HG03066 (cell line): ENCODE measurements at regions not wholly inside any gene's neighbourhood (a gene's known extent, or its start where the extent isn't known, plus 50 kb on each side); places are given as distances from the start of the nearest gene placed in this dataset.

Experiments used
- ATAC-seq: cut with Tn5 transposase; IDR thresholded peaks from one replicate; pipeline ENCODE4 v1.9.1; 2021; ENCODE audit warnings: low read depth; ENCODE audit not compliant: unreplicated experiment

DNA sequence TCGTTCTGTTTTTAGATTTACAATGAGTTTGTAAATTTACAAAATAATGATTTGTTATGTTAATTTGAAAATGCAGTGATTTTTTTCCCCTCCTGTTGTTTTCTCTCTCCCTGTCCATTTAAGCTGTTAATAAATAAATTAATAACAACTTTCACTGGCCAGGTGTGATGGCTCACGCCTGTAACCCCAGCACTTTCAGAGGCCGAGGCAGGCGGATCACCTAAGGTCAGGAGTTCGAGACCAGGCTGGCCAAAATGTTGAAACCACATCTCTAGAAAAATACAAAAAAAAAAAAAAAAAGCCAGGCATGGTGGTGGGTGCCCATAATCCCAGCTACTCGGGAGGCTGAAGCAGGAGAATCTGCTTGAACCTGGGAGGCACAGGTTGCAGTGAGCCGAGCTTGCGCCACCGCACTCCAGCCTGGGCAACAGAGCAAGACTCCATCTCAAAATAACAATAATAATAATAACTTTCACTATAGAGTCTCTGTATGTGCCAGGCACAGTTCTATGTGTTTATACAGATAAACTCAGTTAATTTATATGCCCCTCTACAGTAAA is 229.2 kb upstream of the ARGLU1 start:
- no peak for ATAC-seq

- no peak for ATAC-seq
Measured at GRCh38 chr13:106796280-106797047, 228.5 kb upstream of the ARGLU1 start.

DNA sequence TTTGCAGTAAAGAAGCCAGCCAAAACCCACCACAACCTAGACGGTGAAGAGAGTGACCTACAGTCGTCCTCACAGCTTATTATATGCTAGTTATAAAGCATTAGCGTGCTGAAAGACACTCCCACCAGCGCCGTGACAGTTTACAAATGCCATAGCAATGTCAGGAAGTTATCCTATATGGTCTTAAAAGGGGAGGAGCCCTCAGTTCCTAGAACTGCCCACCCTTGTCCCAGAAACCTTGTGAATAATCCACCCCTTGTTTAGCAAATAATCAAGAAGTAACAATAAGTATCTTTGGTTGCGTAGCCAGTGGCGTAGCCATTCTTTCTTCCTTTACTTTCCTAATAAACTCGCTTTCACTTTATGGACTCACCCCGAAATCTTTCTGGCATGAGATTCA is 227.9 kb upstream of the ARGLU1 start:
- no peak for ATAC-seq

DNA sequence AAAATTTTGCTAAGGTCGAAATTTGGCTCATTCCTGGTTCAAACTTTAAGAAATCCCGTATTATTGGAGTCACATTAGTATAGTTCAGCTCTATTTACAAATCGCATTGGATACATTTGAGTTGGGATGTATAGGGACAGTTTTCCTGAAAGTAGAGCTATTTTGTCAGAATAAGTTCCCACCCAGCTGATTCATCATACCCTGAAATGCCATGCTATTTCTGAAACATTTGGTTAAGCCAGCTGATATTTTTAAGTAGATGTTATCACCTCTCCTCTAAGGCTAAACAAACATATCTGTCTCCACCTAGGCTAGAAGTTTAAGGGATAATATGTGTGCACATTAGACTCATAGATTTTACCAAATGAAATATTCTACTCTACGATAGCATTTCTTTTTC is 226.2 kb upstream of the ARGLU1 start:
- no peak for ATAC-seq

DNA sequence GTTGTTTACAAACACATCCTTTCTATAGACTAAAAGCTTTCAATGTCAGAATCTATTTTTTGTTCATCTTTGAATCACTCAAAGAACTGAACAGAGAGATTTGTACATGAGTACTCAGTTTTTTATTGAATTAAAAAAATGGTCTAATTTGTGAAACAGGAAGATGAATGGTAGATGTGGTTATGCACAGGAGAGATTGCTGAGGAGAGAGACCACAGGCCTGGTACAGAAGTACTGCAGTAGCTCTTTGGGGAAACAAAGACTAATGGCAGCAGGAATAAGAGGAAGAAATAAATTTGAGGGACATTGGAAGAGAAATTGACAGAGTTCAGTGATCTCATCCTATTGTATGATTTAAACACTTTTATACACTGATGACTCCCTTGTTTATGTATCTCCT is 222.0 kb upstream of the ARGLU1 start:
- ATAC-seq = no peak

DNA sequence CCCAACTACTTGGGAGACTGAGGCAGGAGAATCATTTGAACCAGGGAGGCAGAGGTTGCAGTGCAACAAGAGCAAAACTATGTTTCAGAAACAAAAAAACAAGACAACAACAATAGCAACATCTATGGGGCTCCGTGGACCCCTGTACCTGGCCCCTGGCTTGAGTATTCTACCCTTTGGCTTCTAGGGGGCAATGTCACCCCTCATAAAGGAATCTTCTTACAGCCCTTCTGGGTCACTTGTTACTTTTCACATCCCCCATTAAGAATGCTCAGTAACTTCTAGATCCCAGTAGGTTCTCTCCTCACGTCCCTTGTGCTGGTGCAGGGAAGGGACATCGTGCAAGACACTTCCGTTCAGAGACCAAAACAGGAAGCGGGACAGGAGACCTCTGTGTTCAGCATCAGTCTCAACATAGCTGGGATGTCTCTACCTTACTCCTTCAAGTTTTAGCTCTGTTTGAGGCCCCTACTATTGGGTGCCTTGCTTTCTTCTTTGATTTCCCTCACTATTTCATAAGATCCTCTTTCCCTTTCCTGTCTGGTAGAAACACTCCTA is 218.1 kb upstream of the ARGLU1 start:
- no peak for ATAC-seq

DNA sequence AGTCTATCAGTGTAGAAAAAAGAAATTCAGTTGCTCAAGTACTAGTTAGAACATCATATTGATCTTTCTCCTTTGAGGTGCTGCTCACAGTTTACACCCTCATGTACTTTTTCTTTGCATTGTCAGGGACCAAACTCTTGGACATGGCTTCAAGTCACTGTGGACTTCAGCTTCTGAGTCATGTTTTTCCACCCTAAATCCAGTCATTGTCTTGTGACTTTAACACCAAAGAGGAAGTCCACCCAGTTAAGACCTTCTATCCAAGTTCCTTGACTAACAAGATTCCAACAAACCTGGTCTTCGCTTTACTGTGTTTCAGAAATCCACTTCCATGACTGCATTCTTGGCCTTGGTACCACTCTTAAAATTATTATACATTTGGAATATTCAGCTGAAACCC is 206.7 kb upstream of the ARGLU1 start:
- no peak for ATAC-seq

DNA sequence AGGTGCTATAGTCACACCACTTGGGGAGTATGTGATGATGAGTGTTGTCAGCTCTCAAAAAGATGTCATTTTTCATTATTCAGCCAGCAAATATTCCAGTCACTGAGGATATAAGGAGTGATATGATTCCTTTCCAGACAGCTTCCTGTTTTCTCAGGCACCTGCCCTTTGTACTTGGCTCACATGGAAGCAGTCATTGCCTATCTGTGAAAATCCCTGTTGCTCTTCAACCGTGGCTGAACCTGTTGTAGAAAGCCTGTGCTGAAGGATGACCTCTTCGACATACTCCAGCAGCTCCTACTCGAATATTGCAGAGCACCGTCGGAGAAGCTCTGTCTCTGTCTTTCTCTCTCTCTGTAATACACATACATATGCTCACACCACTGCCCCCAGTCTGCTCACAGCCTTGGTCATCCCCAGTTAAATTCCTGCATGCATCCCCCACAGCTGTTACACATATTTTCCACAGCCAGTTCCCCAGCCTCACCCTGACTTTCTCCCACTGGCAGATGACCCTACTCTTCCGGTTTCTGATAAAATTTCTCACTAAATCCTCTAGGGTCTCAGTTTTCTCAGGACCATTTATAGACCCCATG is 204.2 kb upstream of the ARGLU1 start:
- ATAC-seq = no peak

GRCh38 chr13:106768991-106769390 is 201.1 kb upstream of the ARGLU1 start:
- ATAC-seq = no peak

GRCh38 chr13:106762708-106763107 is 194.8 kb upstream of the ARGLU1 start:
- ATAC-seq = no peak

DNA sequence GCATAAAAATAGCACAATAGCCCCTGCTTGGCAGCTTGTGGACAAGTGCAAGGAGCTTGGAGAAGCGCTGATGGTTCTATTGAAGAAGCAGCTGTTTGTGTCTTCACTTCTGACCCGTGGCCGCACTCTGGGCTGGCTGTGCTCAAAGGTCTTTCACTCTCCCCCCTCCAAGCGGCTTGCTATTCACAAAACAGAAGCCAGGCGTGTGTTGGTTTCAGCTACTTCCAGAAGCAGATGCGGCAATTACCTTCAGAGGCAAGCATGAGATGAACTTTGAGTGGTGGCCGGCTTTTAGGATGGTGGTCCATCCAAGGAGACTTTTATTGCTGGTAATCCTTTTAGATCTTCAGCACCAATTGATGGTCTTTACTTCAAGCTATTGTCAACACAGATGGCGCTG is 188.5 kb upstream of the ARGLU1 start:
- no peak for ATAC-seq

GRCh38 chr13:106755542-106755941 is 187.6 kb upstream of the ARGLU1 start:
- ATAC-seq = no peak

GRCh38 chr13:106753251-106753650 is 185.3 kb upstream of the ARGLU1 start:
- no peak for ATAC-seq

GRCh38 chr13:106752584-106753170 is 184.7 kb upstream of the ARGLU1 start:
- ATAC-seq = no peak

DNA sequence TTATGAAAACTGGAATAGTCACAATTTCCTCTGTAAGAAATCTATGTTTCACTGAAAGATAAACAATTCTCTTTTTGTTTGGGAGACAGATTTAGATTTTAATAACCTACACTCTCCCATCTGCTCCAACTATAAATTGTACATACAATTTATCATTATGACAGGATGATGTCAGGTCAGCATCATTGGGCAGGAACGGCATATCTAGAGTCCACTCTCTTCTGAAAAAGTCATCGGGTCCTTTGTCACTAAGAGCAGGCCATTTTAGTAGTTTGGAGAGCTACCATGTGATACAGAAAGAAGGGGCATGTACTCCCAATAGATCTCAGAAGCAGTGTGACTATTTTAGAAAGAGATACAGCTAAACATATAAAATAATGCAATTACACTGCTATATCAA is 180.8 kb upstream of the ARGLU1 start:
- ATAC-seq = no peak

DNA sequence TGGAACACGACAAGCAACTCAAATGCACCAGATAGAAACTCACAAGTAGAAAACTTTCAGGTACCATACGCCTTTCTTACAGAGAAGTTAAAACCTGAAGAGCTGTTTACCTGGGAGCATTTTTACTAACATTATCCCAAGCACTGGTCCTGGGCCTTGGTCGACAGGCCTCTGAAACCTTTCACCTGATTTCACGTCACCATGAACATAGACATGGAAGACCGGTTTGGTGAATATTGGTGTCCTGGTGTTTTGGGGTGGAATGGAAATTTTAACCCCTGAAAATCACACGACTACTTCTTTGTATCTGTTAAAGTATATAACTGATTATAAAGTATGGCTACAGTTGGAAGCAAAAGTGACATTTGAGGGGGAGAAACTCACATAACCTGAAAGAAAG is 176.6 kb upstream of the ARGLU1 start:
- no peak for ATAC-seq

DNA sequence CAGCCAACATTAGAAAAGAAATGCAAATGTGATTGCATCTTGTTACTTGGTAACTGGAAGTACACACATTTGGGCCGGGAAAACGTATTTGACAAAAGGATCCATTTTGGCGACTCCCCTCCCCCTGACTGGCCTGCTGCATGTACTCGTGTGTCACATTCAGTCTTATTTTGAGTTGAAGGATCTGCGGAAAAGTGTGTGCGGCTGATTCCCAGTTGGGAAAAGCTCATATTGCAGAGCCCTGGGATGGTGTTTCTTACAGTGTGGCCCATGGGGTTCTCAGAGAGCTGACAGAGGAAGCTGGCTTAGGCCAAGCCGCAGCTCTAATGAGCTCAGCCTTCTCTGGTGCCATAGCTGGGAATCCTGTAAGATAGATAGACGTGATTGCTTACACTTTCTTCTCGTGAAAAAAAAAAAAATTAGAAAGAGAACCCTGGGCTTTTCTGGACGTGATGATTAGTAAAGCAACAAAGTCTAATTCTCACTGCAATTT is 170.3 kb upstream of the ARGLU1 start:
- no peak for ATAC-seq

DNA sequence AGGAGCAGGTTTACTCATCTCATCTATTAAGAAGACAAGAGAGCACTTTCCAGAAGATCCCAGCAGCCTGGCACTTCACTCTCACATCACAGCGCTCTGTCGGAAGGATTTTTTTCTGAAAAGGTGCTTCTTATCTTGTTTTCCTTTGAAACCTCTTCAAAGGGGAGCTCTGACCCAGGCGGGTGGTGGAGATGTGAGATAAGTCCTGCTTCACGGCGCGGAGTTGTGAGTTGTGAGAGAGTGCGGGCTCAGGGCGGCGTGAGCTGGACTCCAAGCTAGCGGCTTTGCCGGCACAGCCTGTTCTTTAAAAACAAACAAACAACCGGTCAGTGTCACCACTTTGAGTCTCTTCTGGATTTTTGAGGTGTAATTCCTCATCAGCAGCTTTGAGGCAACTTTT is 169.0 kb upstream of the ARGLU1 start:
- no peak for ATAC-seq

GRCh38 chr13:106734198-106734597 is 166.3 kb upstream of the ARGLU1 start:
- no peak for ATAC-seq

- ATAC-seq = no peak
Measured at GRCh38 chr13:106723036-106723435, 155.1 kb upstream of the ARGLU1 start.

DNA sequence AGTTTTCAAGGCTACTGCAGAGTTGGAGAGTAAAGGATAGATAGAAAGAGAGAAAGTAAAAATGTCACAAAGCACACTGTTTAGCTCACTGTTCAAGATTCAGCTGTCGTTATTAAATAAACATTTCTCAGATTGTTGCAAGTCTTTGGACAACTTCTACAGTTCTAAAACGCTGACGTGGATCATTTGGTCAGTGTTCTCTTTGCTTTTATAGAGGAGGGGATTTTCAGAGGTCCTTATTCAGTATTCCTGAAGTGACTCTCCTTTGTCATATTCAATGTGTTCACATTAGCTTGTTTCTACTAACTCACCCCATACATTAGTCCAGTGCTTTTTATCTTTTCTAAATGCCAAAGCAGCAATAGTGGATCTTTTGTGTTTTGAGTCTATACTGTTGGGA is 154.7 kb upstream of the ARGLU1 start:
- no peak for ATAC-seq
